Activated gamma-delta T cell treated with Interleukin-2 at 50 U/mL for 16 hours (primary cell): ENCODE measurements at regions not wholly inside any gene's neighbourhood (a gene's known extent, or its start where the extent isn't known, plus 50 kb on each side); places are given as distances from the start of the nearest gene placed in this dataset.
"Not testable (repeated sequence)": the region's sequence is repeated elsewhere in the genome, so short reads cannot be mapped to it uniquely, and the experiment has no call there.

ENCODE experiments used
- DNase-seq: peaks from one replicate; pipeline ENCODE4 v3.0.0-alpha.2; 2020

DNA sequence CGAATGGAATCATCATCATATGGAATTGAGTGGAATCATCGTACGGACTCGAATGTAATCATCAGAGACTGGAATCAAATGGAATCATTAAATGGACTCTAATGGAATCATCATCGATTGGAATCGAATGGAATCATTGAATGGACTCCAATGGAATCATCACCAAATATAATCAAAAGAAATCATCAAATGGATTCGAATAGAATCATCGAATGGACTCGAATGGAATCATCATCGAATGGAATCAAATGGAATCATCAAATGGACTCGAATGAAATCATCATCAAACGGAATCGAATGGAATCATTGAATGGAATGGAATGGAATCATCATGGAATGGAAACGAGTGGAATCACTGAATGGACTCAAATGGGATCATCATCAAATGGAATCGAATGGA, 233.5 kb downstream of the SHCBP1 start:
- DNase-seq, result peak; percentile 64

DNA sequence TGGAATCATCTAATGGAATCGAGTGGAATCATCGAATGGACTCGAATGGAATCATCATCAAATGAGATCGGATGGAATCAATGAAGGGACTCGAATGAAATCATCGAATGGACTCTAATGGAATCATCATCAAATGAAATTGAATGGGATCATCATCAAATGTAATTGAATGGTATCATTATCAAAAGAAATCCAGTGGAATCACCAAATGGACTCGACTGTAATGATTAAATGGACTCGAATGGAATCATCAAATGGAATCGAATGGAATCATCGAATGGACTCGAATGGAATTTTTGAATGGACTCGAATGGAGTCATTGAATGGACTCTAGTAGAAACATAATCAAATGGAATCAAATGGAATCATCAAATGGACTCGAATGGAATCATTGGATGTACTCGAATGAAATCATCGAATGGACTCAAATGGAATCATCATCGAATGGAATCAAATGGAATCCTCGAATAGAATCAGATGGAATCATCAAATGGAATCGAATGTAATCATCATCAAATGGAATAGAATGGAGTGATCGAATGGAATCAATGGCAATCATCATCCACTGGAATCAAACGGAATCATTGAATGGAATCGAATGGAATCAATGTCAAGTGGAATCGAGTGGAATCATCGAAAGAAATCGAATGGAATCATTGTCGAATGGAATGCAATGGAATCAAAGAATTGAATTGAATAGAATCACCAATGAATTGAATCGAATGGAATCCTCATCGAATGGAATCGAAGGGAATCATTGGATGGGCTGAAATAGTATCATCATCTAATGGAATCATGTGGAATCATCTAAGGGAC, 234.2 kb downstream of the SHCBP1 start:
- DNase-seq, result peak; percentile 36

DNA sequence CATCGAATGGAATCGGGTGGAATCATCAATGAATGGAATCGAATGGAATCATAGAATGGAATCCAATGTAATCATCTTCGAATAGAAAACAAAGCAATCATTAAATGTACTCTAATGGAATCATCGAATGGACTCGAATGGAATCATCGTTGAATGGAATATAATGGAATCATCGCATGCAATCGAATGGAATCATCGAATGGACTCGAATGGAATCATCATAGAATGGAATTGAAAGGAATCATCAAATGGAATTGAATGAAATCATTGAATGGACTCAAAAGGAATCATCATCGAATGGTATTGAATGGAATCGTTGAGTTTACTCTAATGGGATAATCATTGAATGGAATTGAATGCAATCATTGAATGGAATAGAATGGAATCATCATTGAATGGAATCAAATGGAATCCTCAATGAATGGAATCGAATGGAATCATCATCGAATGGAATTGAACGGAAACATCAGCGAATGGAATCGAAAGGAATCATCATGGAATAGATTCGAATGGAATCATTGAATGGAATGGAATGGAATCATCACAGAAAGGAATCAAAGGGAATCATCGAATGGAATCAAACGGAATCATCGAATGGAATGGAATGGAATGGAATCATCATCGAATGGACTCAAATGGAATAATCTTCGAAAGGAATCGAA, 234.9 kb downstream of the SHCBP1 start:
- not testable (repeated sequence) for DNase-seq

DNA sequence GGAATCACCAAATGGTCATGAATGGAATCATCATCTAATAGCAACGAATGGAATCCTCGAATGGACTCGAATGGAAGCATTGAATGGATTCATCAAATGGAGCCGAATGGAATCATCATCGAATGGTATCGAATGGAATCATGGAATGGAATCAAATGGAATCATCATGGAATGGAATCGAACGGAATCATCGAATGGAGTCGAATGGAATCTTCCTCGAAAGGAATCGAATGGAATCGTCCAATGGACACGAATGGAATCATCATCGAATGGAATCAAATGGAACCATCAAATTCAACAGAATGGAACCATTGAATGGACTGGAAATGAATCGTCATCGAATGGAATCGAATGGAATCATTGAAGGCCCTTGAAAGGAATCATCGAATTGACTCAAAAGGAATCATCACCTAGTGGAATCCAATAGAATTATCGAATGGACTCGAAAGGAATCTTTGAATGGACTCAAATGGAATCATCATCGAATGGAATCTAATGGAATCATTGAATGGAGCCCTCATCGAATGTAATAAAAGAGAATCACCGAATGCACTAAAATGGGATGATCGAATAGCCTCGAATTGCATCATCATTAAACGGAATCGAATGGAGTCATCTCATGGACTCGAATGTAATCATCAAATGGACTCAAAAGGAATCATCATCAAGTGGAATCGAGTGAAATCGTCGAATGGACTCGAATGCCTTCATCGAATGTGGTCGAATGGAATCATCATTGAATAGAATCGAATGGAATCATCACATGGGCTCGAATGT, 236.7 kb downstream of the SHCBP1 start:
- DNase-seq, result peak; percentile 25

DNA sequence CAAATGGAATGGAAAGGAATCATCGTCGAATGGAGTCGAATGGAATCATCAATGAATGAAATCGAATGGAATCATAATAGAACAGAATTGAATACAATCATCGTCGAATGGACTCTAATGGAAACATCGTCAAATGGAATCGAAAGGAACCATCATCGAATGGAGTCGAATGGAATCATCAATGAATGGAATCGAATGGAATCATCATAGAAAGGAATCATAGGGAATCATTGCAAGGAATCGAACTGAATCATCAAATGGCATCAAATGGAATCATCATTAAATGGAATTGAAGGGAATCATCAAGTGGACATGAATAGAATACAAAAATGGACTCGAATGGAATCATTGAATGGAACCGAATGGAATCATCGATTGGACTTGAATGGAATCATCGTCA, 237.6 kb downstream of the SHCBP1 start:
- DNase-seq, result not testable (repeated sequence)

DNA sequence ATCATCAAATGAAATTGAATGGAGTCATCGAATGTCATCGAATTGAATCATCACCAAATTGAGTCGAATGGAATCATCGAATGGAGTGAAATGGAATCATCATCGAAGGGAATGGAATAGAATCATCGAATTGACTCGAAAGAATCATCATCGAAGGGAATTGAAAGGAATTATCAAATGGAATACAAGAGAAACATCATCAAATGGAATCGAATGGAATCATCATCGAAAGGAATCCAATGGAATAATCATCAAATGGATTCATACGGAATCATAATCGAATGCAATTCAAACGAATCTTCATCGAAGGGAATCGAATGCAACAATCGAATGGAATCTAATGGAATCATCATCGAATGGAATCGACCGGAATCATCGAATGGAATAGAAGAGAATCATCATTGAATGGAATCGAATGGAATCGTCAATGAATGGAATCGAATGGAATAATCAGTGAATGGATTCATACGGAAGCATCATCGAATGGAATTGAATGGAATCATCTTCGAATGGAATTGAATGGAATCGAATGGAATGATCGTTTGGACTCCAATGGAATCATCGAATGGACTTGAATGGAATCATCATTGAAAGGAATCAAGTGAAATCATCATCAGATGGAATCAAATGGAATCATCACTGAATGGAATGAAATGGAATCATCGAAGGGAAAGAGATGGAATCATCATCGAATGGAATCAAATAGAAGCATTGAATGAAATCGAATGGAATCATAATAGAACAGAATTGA, 238.2 kb downstream of the SHCBP1 start:
- DNase-seq, result peak; percentile 12

DNA sequence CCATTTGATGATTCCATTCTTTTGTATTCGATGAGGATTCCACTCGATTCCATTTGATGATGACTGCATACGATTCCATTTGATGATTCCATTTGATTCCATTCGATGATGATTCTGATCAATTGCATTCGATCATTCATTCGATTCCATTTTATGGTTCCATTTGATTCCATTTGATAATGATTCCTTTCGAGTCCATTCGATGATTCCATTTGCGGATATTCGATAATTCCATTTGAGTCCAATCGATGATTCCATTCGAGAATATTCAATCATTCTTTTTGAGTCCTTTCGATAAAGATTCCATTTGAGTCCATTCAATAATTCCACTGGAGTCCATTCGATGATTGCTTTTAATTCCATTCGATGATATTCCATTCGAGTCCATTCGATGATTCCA, 239.1 kb downstream of the SHCBP1 start:
- DNase-seq, result not testable (repeated sequence)

DNA sequence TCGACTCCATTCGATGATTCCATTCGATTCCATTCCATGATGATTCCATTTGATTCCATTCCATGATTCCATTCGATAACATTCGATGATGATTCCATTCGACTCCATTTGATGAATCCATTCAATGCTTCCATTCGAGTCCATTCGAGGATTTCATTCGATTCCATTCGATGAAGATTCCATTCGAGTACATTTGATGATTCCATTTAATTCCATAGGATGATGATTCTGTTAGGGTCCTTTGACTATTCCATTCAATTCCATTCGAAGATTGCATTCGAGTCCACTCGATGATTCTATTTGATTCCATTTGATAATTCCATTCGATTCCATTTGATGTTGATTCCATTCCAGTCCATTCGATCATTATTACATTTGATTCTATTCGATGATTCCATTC, 239.8 kb downstream of the SHCBP1 start:
- not testable (repeated sequence) for DNase-seq
